ENCODE measurements at regions not wholly inside any gene's neighbourhood (a gene's known extent, or its start where the extent isn't known, plus 50 kb on each side); places are given as distances from the start of the nearest gene placed in this dataset.

DNA sequence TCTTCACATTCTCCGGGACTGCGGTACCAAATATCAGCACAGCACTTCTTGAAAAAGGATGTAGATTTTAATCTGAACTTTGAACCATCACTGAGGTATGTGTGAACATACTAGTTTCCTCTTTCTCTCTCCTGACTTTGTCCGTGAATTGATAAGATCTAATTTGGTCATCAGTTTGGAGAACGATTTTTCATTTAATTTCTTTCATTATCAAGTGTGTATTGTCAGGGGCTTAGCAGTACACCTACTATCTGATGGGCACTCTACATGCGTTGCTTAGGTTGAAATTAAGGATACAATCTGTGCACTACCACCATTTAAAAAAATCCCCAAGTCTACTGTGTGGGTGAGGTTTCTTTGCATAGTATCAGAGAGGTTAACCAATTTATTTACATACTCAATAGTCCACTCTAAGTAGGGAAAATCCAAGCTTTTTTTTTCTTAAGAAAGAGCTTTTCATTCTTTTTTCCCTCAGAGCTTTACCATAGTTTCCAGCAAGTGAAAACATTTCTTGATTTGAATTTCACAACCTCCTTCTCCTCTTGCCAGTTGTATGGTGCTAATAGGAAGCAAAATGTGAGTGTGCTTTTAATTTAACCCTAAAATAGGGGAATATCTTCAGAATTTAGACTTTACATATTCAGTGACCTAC is 105.4 kb upstream of the ESR1 start:
- DNase-seq: no peak

DNA sequence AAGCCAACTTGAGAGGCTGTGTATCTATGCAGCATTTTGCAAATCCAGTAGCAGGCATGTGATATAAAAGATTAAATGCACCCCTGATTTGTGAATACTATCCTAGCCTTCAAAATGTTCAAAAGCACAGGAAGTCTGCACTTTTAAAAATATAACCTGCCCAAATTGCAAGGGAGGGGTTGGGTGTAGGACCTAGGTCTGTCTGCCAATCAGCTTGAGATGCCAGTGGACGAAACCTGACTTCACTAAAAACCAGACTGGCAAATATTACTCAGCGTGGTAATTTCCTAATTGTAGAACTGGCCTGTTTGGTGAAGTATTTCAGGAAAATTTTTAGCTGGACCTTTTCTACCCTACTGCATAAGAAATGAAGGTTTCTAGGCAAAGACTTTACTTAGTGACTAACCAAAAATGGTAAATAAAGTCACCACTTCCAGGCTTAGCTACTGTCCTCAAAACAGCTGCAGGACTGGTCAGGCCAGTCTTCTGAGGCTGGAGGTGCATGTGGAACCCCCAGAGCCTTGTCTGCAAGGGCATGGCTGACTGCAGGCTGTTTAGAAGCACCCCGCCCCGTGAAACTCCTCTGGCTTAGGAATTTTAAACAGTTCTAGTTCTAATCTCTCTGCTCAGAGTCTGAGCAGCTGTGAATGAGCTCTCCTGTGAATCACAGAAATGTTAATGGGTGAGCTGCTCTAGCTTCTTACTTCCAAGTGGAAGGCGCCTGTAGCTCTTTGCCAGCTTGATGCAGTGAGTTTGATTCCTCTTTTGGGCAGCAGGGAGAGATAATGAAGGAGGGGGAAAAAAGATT is 104.4 kb upstream of the ESR1 start:
- no peak for DNase-seq

DNA sequence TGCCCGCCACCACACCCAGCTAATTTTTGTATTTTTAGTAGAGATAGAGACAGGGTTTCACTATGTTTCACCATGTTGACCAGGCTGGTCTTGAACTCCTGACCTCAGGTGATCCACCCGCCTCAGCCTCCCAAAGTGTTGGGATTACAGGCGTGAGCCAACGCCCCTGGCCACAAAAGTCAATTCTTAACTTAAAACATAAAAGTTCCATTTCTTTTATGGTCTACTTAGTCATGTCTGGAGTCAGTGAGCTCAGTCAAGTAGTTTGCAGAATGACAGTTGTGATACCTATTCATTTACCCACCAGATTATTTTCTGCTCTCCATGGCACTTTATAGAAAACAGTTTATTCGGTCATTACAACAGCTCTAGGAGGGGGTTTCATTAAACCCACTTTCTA is 103.1 kb upstream of the ESR1 start:
- DNase-seq: no peak

DNA sequence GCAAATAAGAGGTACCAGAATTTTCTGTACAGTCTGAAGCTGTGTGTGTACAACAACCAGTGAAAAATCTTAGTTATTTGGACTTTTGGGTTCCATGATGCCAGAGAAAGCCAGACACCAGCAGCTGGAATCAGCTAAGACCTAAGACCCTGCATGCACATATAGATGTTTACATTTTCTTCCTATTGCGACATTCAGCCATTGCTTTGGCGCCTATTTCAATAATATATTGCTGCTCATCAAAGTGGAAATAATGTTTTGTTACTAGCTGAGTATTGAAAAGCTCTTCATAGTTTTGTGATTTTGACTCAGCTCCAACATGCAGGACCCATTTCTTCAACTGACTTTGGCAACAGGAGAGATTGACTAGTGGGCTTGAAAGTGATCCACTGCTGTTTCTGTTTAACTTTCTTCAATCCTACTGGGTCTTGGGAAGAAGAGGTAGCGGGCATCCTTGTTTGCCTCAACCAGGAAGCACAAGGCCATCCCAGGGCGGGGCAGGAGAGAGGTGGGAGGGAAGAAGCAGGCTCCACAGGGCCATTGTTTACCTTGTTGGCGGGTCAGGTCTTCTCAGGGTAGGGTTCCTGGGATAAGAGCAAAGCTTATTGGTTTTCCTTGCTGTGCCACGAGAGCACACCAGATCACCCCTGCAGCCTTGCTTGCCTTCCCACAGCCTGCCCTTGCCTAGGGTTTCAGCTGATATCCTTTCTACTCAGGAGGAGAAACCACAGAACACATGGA is 101.3 kb upstream of the ESR1 start:
- no peak for DNase-seq

DNA sequence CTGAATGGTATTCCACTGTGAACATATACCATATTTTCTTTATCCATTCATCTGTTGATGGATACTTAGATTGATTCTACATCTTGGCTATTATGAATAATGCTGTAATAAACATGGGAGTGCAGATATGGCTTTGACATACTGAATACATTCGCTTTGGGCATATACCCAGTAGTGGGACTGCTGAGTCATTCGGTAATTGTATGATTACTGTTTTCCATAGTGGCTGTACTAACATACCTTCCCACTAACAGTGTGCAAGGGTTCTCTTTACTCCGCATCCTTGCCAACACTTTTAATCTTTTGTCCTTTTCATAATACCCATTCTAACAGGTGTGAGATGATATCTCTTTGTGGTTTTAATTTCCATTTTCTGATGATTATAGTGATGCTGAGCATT is 98.2 kb upstream of the ESR1 start:
- no peak for DNase-seq

DNA sequence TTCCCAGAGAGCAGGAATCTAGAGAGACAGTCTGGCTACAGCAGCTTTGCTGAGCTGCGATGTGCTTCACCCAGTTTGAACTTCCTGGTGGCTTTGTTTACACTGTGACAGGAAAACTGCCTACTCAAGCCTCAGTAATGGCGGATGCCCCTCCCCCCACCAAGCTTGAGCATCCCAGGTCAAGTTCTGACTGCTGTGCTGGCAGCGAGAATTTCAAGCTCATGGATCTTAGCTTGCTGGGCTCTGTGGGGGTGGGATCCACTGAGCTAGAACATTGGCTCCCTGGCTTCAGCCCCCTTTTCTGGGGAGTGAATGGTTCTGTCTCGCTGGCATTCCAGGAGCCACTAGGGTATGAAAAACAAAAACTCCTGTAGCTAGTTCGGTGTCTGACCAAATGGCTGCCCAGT is 91.0 kb upstream of the ESR1 start:
- DNase-seq: no peak

DNA sequence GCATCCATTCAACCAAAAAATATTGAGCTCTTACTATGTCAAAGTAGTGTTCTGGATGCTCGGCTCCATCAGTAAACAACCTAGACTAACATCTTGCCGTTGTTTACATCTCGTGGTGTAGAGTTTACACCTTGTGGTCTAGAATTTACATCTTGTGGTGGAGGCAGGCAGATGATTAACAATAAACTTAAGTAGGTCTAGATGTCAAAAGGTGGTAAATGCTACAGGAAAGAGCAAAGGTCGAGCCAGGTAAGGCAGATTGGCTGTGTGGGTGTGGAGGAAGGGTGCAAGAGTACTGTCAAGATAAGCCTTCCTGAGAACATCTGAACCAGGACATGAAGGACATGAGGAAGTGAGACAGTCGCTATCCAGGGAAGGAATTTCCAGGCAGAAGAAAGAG is 88.4 kb upstream of the ESR1 start:
- no peak for DNase-seq

DNA sequence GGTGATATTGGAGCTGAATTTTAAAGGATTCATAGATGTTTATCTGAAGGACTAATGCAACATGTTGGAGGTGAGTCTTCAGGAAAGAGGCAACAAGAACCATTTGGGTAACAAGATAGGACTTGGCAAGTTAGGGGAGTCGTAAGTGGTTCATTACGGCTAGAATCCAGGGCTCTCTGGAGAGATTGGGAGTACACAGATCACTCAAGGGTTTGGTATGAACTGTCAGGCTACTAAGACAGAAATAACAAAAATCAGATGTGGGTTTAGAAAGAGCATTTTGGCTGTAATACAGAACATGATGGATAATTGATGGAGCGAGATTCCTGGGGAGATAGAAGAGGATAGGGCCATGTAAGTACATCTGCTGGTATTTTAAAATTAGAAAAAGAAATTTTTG is 86.3 kb upstream of the ESR1 start:
- DNase-seq: peak; percentile 53

DNA sequence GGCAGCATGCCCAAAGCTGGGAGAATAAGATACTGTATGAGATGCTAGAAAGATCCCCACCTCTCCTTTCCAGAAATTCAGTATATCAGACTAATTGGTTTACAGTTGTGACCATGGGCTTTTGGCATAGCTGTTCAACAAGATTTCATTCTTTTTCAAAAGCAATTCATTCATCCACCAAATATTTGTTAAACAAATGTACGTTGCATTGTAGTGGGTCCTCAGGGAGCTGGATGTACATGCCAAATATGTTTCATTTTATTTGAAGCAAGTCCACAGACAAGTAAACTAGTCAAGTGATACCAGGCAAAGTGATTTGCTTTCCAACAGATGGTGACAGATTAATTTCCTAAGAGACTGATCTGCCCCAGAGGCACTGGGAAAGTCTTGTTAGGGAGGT is 85.8 kb upstream of the ESR1 start:
- peak; percentile 6 for DNase-seq

DNA sequence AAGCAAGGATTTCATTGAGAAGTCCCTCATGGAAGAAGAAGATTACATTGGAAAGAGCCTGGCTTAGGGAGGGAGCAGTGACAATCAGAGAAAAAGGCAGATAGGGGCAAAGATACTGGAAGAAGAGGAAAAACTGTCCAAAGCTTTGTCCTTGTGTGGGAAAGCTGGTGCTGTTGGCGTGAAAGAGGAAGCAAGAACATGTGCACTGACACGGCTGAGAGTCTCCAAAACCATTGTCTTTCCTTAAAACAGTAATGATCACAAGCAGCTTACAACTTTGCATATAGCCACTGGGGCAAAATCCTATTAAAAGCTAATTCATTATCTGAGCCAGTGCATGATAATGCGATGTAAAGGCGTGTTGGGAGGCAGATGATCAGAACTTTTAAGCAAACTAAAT is 85.1 kb upstream of the ESR1 start:
- no peak for DNase-seq

DNA sequence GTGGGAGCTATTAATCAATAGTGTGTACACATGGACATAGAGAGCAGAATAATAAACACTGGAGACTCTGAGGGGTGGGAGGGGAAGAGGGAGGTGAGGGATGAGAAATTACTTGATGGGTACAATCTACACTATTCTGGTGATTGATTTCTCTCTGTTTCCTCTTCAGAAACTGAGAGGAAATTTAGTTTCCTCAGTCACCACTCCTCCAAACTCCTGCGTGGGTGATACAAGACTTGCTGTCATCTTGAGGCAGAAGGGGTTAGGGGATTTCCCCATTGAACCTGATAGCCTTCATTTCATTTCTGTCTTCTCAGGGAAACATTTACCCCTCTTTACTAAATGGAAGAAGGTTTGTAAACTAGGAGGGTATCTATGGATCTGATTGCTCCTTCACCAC is 84.3 kb upstream of the ESR1 start:
- DNase-seq: no peak

DNA sequence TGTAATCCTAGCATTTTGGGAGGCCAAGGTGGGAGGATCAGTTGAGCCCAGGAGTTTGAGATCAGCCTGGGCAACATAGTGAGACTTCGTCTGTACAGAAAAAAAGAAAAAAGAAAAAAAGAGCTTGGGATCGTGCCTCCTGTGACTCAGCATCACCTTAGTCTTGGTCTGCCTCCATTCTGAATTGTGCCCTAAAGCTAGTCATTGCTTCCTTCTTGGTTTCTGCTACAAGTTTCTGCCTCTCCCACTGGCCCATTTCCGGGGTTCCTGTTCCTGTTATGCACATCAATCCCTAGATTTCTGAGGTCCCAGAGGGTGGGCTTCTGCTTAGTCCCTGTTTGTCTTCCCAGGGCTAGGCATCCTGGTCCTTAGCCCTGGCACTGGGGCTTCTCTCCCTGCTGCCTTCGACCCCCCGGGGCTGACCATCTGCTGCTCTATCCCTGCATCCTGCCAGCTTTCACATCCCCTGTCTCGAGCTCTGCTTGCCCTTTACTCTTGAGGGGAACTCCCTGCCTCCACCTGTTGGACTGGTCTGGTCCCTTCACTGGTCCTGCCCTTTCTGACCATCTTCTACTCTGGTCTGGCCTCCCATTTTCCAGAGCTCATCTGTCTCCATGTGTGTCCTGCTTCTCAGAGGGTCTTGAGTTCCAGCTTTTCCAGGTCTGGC is 77.5 kb upstream of the ESR1 start:
- no peak for DNase-seq

DNA sequence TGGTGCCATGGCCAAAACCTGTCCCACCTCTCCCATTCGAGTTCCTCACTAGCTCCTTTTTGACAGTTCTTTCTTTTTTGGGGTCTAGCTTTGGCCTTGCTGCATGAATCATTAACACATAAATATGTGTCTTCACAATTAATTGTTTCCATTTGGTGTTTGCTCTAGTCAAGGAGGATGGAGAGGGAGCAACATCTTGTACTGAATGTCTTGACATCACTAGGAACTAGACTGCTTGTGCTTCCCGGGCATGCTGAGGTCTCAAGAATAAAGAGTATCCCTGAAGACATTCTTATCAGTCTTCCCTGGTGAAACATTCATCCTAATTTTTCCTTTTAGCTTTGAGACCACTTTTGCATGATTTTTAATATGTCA is 77.0 kb upstream of the ESR1 start:
- no peak for DNase-seq

DNA sequence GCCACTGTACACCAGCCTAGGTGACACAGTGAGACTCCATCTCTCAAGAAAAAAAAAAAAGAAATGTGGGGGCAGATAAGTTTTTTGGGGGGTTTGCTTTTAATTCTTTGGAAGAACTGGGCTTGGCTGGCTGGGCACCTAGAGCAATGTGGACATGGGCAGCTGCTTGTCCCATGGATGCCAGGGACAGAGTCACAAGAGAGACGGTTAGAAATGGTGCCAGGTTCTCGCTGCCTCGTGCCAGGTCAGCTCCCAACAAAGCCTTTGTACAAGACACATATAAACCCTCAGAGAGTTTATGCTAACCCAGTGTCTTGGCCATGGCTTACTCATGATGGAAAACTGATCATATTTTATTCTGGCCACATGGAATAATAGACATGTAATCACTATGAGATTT is 76.2 kb upstream of the ESR1 start:
- DNase-seq: no peak

DNA sequence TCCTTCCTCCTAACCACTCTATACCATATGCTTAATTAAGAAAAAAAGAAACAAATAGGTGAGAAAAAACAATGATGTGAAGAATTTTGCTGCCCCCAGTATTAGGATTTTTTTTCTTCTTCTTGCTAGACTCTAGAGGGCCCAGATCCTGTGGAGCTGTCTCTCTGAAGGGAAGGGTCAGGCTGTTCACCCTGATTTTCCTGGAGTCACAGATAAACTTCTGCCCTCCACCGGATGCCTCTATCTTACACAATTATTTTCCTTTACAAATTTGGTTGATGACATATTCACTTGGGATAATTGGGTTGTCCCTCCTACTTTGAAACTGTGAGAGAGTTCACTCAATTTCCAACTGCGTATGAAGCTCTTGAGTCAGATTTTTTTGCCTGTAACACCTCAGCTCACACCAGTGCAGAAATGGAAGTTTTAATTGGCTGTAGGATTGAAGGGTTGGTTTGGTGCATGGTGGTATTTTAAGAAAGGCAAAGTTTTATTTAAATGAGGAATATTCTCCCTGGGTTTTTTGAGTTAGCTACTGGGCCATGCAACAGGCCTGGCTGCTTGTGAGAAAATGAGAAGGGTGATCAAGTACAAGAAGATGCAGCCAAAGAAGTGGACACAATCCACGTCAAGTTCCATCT is 73.7 kb upstream of the ESR1 start:
- no peak for DNase-seq

DNA sequence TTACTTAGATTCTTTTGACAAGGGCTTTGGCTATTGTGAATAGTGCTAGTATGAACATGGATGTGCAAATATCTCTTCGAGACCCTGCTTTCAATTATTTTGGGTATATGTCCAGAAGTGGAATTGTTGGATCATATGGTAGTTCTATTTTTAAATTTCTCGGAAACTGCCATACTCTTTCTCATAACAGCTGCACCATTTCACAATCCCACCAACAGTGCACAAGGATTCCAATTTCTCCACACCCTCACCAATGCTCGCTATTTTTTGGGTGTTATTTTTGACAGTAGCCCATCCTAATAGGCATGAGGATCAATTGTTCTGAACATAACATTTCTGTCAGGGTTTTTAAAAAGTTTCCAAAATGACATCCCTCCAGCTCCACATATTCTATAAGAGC is 69.2 kb upstream of the ESR1 start:
- no peak for DNase-seq

DNA sequence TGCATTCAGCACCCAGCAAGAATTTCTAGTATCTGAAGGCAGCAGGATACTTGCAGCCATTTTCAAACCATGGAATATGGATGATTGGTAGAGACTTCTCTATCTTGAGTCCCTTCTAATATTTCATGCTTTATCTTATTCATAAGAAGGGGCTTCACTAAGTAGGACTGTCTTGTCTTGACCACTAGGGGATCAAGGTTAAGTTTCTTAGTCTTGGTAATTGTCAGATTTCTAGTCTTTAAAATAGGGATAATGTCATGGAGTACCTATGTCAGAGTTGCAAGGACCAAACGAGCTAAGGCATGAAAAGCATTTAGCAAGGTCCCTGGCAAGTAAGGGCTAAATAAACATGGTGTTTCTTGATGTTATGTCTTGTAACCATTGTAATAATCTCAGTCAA is 68.5 kb upstream of the ESR1 start:
- no peak for DNase-seq

DNA sequence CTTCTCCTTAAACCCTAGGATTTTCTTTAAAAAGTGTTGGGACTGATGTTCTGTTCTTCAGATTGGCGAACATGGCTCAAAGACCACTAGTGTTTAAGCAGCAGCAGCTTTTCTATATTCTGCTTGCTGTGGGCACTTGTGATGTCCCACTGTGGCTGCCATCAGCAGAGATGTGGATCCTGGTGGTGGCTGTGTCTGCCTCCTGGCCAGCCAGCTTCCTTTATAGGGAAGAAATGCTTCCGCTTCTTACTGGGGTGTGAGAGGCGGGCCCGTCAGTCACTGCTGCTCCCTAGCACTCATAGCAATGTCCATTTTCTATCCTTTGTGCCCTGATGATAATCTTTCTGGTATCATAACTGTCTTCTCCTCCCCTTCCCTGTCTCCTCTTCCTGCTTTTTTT is 66.7 kb upstream of the ESR1 start:
- DNase-seq: no peak

DNA sequence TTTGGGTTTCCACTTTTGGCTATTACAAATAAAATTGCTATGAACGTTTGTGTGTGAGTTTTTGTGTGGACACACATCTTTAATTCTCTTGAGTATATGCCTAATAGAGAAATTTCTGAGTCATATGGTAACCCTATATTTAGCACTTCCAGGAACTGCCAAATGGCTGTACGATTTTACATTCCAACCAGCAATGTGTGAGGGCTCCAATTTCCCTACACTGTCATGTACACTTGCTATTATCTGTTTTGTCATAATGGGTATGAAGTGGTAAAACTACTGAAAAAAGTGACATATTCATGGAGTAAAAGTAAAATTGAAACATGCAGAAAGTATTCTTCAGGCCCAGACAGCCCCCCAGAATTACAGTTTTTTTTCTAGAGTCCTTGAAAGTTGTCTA is 59.6 kb upstream of the ESR1 start:
- no peak for DNase-seq

DNA sequence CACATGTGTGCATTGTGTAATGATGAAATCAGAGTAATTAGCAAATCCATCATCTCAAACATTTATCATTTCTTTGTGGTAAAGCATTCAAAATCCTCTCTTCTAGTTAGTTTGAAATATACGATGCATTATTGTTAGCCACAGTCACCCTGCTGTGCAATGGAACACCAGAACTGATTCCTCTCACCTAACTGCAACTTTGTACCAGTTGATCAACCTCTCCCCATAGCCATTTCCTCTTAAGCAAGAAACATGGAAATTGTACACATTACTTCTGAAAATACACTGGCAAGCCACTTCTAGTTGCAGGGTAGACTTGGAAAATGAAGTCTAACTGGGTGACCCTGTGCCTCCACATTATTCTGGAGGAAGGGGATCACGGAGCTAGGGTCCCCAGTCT is 58.1 kb upstream of the ESR1 start:
- no peak for DNase-seq

DNA sequence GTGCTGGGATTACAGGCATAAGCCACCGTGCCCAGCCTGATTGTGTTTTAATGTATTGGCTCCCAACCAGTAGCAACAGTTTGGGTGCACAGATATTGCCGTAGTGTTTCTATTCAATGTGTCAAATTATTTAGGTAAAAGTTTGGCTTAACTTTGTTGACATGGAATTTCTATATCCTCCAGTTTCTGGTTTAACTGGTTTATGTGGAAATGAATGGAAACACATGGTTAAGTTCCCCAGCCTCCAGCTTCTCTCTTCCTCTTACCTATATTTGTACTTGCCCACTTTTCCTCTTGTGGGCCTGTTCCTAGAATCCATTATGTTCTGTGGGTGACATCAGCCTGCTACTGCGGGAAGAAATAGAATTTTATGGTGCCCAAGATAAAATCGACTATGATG is 53.9 kb upstream of the ESR1 start:
- no peak for DNase-seq

DNA sequence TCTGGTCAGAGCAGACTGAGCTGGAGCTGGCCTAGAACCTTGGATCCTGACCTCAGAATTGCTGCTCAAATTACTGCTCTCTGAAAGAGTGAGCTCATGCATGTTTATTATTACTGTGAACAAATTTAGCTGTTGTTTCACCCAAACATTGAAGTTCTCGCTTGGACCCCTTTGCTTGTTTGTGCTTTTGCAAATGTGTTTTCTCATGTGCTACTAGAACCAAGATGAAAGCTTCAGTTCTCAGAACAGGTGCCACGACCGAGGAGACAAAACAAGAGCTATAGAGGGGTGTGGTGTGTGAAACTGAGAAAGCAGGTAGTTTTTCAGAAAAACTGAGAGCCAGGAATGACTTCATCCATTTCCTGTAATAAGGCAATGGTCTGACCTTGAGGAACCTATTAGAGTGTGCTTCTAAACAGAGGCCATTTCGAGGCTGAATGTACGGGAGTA is 50.0 kb upstream of the ESR1 start:
- DNase-seq: no peak

All from fibroblast of skin of abdomen (primary cell).